GM12878 (cell line): ENCODE measurements at regions not wholly inside any gene's neighbourhood (a gene's known extent, or its start where the extent isn't known, plus 50 kb on each side); places are given as distances from the start of the nearest gene placed in this dataset.

Source experiments
- ATAC-seq: fragments of 200-7000 bp; cut with Tn5 transposase; 3 replicates; pipeline ENCODE4 v1.9.1; 2020; ENCODE audit warnings: mild to moderate bottlenecking, moderate library complexity
- BruUV-seq: library from RNA; stranded (reverse); fragments of 400-500 nt; replicated peaks from 2 replicates; lab custom pipeline; 2021; lab: Mats Ljungman, UMichigan
- CTCF ChIA-PET: fragments of 300-600 bp; sonication (Branson Sonifier 250); formaldehyde crosslinking; extraction: SDS; loops from one replicate; lab custom pipeline; 2021; ENCODE audit warnings: inconsistent platforms; lab: Yijun Ruan, JAX
- POLR2A ChIA-PET: fragments of 350-600 bp; formaldehyde crosslinking; extraction: SDS; loops from one replicate; lab custom pipeline; 2021; ENCODE audit warnings: inconsistent platforms; lab: Charles Lee
- RAD21 ChIA-PET: fragments of 300-600 bp; sonication (Branson Sonifier 250); formaldehyde crosslinking; loops from one replicate; lab custom pipeline; 2023; ENCODE audit warnings: antibody characterized with exemption; ENCODE audit not compliant: unreplicated experiment; lab: Charles Lee
- SMC1A ChIA-PET: fragments of 300-600 bp; sonication (Branson Sonifier 250); formaldehyde crosslinking; loops from one replicate; lab custom pipeline; 2023; ENCODE audit not compliant: unreplicated experiment, uncharacterized antibody; lab: Charles Lee
- DNase-seq: peaks from one replicate; pipeline ENCODE4 v3.0.0-alpha.2; 2011; ENCODE audit warnings: low read depth, low spot score
- FAIRE-seq: peaks from 3 replicates; lab custom pipeline; 2011; peaks lifted over from hg19 to GRCh38; lab: Jason Lieb, UNC
- H2AFZ ChIP-seq: 2 replicates; pipeline ENCODE4 v1.6.0; 2011; ENCODE audit warnings: low read depth, low read length, control low read depth; ENCODE audit not compliant: control insufficient read depth
- H3K27ac ChIP-seq: 2 replicates; pipeline ENCODE4 v1.5.1; 2011; ENCODE audit warnings: control low read depth; ENCODE audit not compliant: control insufficient read depth, insufficient read depth
- H3K27me3 ChIP-seq, 2 experiments: replicated peaks in 1 of 2; 2 replicates each; pipeline versions ENCODE4 v1.6.0 to v1.6.1; 2011; ENCODE audit warnings: low read length in 1 of 2; ENCODE audit not compliant: control insufficient read depth in 2 of 2, insufficient read depth in 2 of 2
- H3K36me3 ChIP-seq, 2 experiments: 2 replicates each; pipeline ENCODE4 v1.5.1; 2011; ENCODE audit warnings: low read length in 1 of 2; ENCODE audit not compliant: control insufficient read depth in 2 of 2, insufficient read depth in 2 of 2
- H3K4me1 ChIP-seq: 2 replicates; pipeline ENCODE4 v1.6.1; 2011; ENCODE audit warnings: mild to moderate bottlenecking, low read length, moderate library complexity, mixed read lengths; ENCODE audit not compliant: control insufficient read depth, insufficient read depth
- H3K4me2 ChIP-seq: 2 replicates; pipeline ENCODE4 v1.6.0; 2011; ENCODE audit warnings: control low read depth; ENCODE audit not compliant: control insufficient read depth, insufficient read depth
- H3K4me3 ChIP-seq: fragments of 200-600 bp; sonication (generic); 2 replicates; pipeline ENCODE4 v1.5.1; 2016
- H3K79me2 ChIP-seq: 2 replicates; pipeline ENCODE4 v1.6.0; 2011; ENCODE audit warnings: low read length; ENCODE audit not compliant: control insufficient read depth, insufficient read depth
- H3K9ac ChIP-seq: 2 replicates; pipeline ENCODE4 v1.8.0; 2011; ENCODE audit warnings: low read length, control low read depth, mixed read lengths; ENCODE audit not compliant: control insufficient read depth, insufficient read depth
- H3K9me3 ChIP-seq: replicated peaks from 3 replicates; pipeline ENCODE4 v1.5.1; 2011; ENCODE audit warnings: mild to moderate bottlenecking, low read length; ENCODE audit not compliant: control insufficient read depth, insufficient read depth
- H4K20me1 ChIP-seq: 2 replicates; pipeline ENCODE4 v1.6.0; 2011; ENCODE audit not compliant: control insufficient read depth, insufficient read depth
- ASH2L ChIP-seq: fragments of 300-600, 200-600 bp; sonication (generic); IDR thresholded peaks from 2 replicates; pipeline ENCODE4 v1.6.1; 2017; ENCODE audit warnings: low read depth, mild to moderate bottlenecking, borderline replicate concordance
- BRCA1 ChIP-seq: IDR thresholded peaks from 2 replicates; pipeline ENCODE4 v1.6.1; 2011; ENCODE audit warnings: low read depth, low read length, improper control_type of control experiment
- CHD2 ChIP-seq: IDR thresholded peaks from 2 replicates; pipeline ENCODE4 v1.6.1; 2011; ENCODE audit warnings: low read depth, low read length, improper control_type of control experiment, borderline replicate concordance
- CREM ChIP-seq: IDR thresholded peaks from 2 replicates; pipeline ENCODE4 v1.6.1; 2014; ENCODE audit warnings: antibody characterized with exemption, low read depth
- EGR1 ChIP-seq, 2 experiments: IDR thresholded peaks; 1 replicate in 1 of 2; 2 replicates in 1 of 2; pipeline ENCODE4 v1.6.1; 2011 to 2012; ENCODE audit warnings: low read depth in 2 of 2, low read length in 2 of 2, borderline replicate concordance in 1 of 2, mild to moderate bottlenecking in 1 of 2, moderate library complexity in 1 of 2
- ESRRA ChIP-seq: IDR thresholded peaks from 2 replicates; pipeline ENCODE4 v1.6.1; 2012; ENCODE audit warnings: mild to moderate bottlenecking, low read length, improper control_type of control experiment
- HCFC1 ChIP-seq: fragments of 150-350 bp; IDR thresholded peaks from 2 replicates; pipeline ENCODE4 v1.6.1; 2014; ENCODE audit warnings: low read length
- HDAC6 ChIP-seq: fragments of 200-600 bp; sonication (generic); IDR thresholded peaks from one replicate; pipeline ENCODE4 v1.8.0; 2017; ENCODE audit warnings: antibody characterized with exemption; ENCODE audit not compliant: unreplicated experiment
- IKZF2 ChIP-seq, 2 experiments: fragments of 450-650 bp; IDR thresholded peaks; 2 replicates each; pipeline ENCODE4 v1.6.1; 2017; ENCODE audit warnings: mild to moderate bottlenecking in 2 of 2, moderate library complexity in 2 of 2
- MYC ChIP-seq: IDR thresholded peaks from 2 replicates; pipeline ENCODE4 v1.6.1; 2011; ENCODE audit warnings: mild to moderate bottlenecking, low read length, moderate library complexity, inconsistent platforms; ENCODE audit not compliant: insufficient read depth, insufficient replicate concordance, insufficient read length, severe bottlenecking
- PAX8 ChIP-seq: fragments of 450-650 bp; IDR thresholded peaks from 2 replicates; pipeline ENCODE4 v1.6.1; 2017; ENCODE audit warnings: mild to moderate bottlenecking, moderate library complexity
- RAD21 ChIP-seq: IDR thresholded peaks from 2 replicates; pipeline ENCODE4 v1.6.1; 2011; ENCODE audit warnings: mild to moderate bottlenecking, low read depth, low read length, moderate library complexity; ENCODE audit not compliant: insufficient read depth
- TCF3 ChIP-seq: IDR thresholded peaks from 2 replicates; pipeline ENCODE4 v1.6.1; 2012; ENCODE audit warnings: low read depth, mild to moderate bottlenecking, low read length, borderline replicate concordance; ENCODE audit not compliant: insufficient read depth
- ZNF207 ChIP-seq: fragments of 450-650 bp; IDR thresholded peaks from 2 replicates; pipeline ENCODE4 v1.6.1; 2014; ENCODE audit warnings: antibody characterized with exemption, mild to moderate bottlenecking, borderline replicate concordance
- in situ Hi-C: fragments of 300-500 bp; cut with MboI; formaldehyde crosslinking; loops from 9 replicates; pipeline ENCODE4 v1.14.3; 2018; ENCODE audit warnings: mixed read lengths
- intact Hi-C: fragments of 100-400 bp; cut with micrococcal nuclease; formaldehyde crosslinking; loops from one replicate; pipeline ENCODE4 v1.14.2; 2022; ENCODE audit not compliant: unreplicated experiment
- TF ChIP-seq, protein P1 (sequence below): IDR thresholded peaks from 2 replicates; pipeline ENCODE4 v1.6.1; 2012; ENCODE audit warnings: mild to moderate bottlenecking, low read depth, low read length
- TF ChIP-seq, protein P2 (sequence below): IDR thresholded peaks from 2 replicates; pipeline ENCODE4 v1.6.1; 2011; ENCODE audit warnings: low read depth, mild to moderate bottlenecking, low read length, moderate library complexity, borderline replicate concordance; ENCODE audit errors: extremely low read depth

DNA sequence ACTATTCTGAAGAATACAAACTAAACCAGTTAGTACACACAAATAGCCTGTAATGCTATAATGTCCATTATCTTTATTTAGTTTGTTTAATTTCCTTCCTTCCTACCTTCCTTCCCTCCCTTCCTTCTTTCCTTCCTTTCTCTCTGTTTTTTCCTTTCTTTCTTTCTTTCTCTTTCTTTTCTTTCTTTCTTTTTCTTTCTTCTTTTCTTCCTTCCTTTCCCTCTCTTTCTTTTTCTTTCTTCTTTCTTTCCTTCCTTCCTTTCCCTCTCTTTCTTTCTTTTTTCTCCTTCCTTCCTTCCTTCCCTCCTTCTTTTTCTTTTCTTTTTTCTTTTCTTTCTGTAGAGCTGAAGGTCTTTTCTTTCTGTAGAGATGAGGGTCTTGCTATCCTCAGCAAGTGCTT, 131.2 kb downstream of the TMEM30B start:
- Histone ChIP-seq H3K79me2 (no peaks in the 10 kb centered on the region), H3K9me3 (no peaks in the 10 kb centered on the region; the same call in 2 of the 3 replicates), H4K20me1 (no peaks in the 10 kb centered on the region), H3K4me1 (no peaks in the 10 kb centered on the region), H3K9ac (no peak overlapping the region), H3K4me2 (no peak overlapping the region), H3K36me3 (no peaks in the 10 kb centered on the region), H3K4me3 (no peak overlapping the region), H2AFZ (no peak overlapping the region), H3K27ac (no peak overlapping the region), H3K27me3 (no peaks in the 10 kb centered on the region)
- SMC1A ChIA-PET, result interaction anchor here (1.4 kb wide), 1 partner anchor 15 kb away, joined by 3 read pairs; no protein-coding TSS in a partner anchor
- RAD21 ChIA-PET, result no interaction called here
- BruUV-seq, result no TSS peak
- POLR2A ChIA-PET, result interaction anchor here (0.6 kb wide), 1 partner anchor 507 kb away, joined by 5 read pairs; no protein-coding TSS in a partner anchor
- ATAC-seq (no peak), FAIRE-seq (no peak), DNase-seq (no peak)
- in situ Hi-C loops, result no loop called here
- CTCF ChIA-PET, result no interaction called here
- intact Hi-C loops, result no loop called here
- TF ChIP-seq ZNF207, result no peak
- TF ChIP-seq TCF3, result no peak
- TF ChIP-seq PAX8, result no peak
- TF ChIP-seq CREM, result no peak
- TF ChIP-seq IKZF2 (IDR thresholded peaks at IDR 0.05), result no peak
- no peak for TF ChIP-seq RAD21
- no peak for TF ChIP-seq HCFC1
- TF ChIP-seq MYC, result no peak
- TF ChIP-seq BRCA1, result no peak
- no peak for TF ChIP-seq CHD2
- TF ChIP-seq, protein P1, sequence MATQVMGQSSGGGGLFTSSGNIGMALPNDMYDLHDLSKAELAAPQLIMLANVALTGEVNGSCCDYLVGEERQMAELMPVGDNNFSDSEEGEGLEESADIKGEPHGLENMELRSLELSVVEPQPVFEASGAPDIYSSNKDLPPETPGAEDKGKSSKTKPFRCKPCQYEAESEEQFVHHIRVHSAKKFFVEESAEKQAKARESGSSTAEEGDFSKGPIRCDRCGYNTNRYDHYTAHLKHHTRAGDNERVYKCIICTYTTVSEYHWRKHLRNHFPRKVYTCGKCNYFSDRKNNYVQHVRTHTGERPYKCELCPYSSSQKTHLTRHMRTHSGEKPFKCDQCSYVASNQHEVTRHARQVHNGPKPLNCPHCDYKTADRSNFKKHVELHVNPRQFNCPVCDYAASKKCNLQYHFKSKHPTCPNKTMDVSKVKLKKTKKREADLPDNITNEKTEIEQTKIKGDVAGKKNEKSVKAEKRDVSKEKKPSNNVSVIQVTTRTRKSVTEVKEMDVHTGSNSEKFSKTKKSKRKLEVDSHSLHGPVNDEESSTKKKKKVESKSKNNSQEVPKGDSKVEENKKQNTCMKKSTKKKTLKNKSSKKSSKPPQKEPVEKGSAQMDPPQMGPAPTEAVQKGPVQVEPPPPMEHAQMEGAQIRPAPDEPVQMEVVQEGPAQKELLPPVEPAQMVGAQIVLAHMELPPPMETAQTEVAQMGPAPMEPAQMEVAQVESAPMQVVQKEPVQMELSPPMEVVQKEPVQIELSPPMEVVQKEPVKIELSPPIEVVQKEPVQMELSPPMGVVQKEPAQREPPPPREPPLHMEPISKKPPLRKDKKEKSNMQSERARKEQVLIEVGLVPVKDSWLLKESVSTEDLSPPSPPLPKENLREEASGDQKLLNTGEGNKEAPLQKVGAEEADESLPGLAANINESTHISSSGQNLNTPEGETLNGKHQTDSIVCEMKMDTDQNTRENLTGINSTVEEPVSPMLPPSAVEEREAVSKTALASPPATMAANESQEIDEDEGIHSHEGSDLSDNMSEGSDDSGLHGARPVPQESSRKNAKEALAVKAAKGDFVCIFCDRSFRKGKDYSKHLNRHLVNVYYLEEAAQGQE, result no peak
- TF ChIP-seq ESRRA, result no peak
- no peak for TF ChIP-seq HDAC6
- TF ChIP-seq, protein P2, sequence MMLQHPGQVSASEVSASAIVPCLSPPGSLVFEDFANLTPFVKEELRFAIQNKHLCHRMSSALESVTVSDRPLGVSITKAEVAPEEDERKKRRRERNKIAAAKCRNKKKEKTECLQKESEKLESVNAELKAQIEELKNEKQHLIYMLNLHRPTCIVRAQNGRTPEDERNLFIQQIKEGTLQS, result no peak
- no peak for TF ChIP-seq EGR1 (IDR thresholded peaks at IDR 0.05; ENCODE audit: borderline replicate concordance in 1 of 2, low read depth in 2 of 2, low read length in 2 of 2)
- no peak for TF ChIP-seq ASH2L
